CD4-positive, alpha-beta T cell treated with Interleukin-12 subunit alpha and Interleukin-12 subunit beta, for 1 hour (primary cell): ENCODE measurements at regions not wholly inside any gene's neighbourhood (a gene's known extent, or its start where the extent isn't known, plus 50 kb on each side); places are given as distances from the start of the nearest gene placed in this dataset.

Experiments used
- DNase-seq: peaks from one replicate; pipeline ENCODE4 v3.0.0-alpha.2; 2020

GRCh38 chr14:101151226-101151926 is 247.9 kb upstream of the RTL1 start:
- no peak for DNase-seq

GRCh38 chr14:101151927-101152305 is 248.4 kb upstream of the RTL1 start:
- DNase-seq: no peak

- no peak for DNase-seq
These were observed 249.3 kb upstream of the RTL1 start for GRCh38 chr14:101152855-101153254.

- DNase-seq: no peak
These were observed 250.2 kb upstream of the RTL1 start for GRCh38 chr14:101153691-101154090.

- no peak for DNase-seq
These were observed 252.1 kb upstream of the RTL1 start for GRCh38 chr14:101155575-101155974.

GRCh38 chr14:101167428-101167827 is 263.9 kb upstream of the RTL1 start:
- no peak for DNase-seq

- DNase-seq: no peak
These were observed 265.7 kb upstream of the RTL1 start for GRCh38 chr14:101169267-101169666.

- DNase-seq: no peak
These were observed 268.1 kb upstream of the RTL1 start for GRCh38 chr14:101171650-101172049.

GRCh38 chr14:101173698-101174521 is 270.4 kb upstream of the RTL1 start:
- DNase-seq: no peak

- no peak for DNase-seq
These were observed 271.0 kb upstream of the RTL1 start for GRCh38 chr14:101174522-101174838.

- no peak for DNase-seq
These were observed 271.6 kb upstream of the RTL1 start for GRCh38 chr14:101174980-101175606.

GRCh38 chr14:101175731-101176534 is 272.4 kb upstream of the RTL1 start:
- DNase-seq: no peak

- DNase-seq: no peak
These were observed 273.1 kb upstream of the RTL1 start for GRCh38 chr14:101176535-101177205.

- no peak for DNase-seq
These were observed 273.9 kb upstream of the RTL1 start for GRCh38 chr14:101177301-101177971.

- DNase-seq: no peak
These were observed 274.9 kb upstream of the RTL1 start for GRCh38 chr14:101178184-101179072.

GRCh38 chr14:101179691-101180211 is 276.2 kb upstream of the RTL1 start:
- no peak for DNase-seq

- DNase-seq: no peak
These were observed 278.2 kb upstream of the RTL1 start for GRCh38 chr14:101181446-101182313.

- DNase-seq: no peak
These were observed 279.0 kb upstream of the RTL1 start for GRCh38 chr14:101182476-101182875.

GRCh38 chr14:101183376-101184103 is 280.0 kb upstream of the RTL1 start:
- DNase-seq: no peak
